RKO (cell line): ENCODE measurements at regions not wholly inside any gene's neighbourhood (a gene's known extent, or its start where the extent isn't known, plus 50 kb on each side); places are given as distances from the start of the nearest gene placed in this dataset.
"Not testable (repeated sequence)": the region's sequence is repeated elsewhere in the genome, so short reads cannot be mapped to it uniquely, and the experiment has no call there.

Experiments used
- DNase-seq: peaks from one replicate; pipeline ENCODE4 v3.0.0-alpha.2; 2016; ENCODE audit warnings: low spot score

- DNase-seq: no peak
Observed at GRCh38 chr1:100628631-100629081, 90.7 kb downstream of the GPR88 start.

GRCh38 chr1:100629391-100629790 is 90.2 kb upstream of the VCAM1 start:
- DNase-seq: no peak

GRCh38 chr1:100631015-100631551 is 88.5 kb upstream of the VCAM1 start:
- DNase-seq: no peak

GRCh38 chr1:100642826-100643225 is 76.7 kb upstream of the VCAM1 start:
- no peak for DNase-seq

- DNase-seq: no peak
Observed at GRCh38 chr1:100643471-100644196, 75.9 kb upstream of the VCAM1 start.

- DNase-seq: no peak
Observed at GRCh38 chr1:100646001-100646400, 73.5 kb upstream of the VCAM1 start.

GRCh38 chr1:100649146-100649545 is 70.4 kb upstream of the VCAM1 start:
- DNase-seq: no peak

- DNase-seq: no peak
Observed at GRCh38 chr1:100657876-100658715, 61.4 kb upstream of the VCAM1 start.

GRCh38 chr1:100658716-100659026 is 60.9 kb upstream of the VCAM1 start:
- DNase-seq: no peak

GRCh38 chr1:100661176-100661575 is 58.4 kb upstream of the VCAM1 start:
- no peak for DNase-seq

GRCh38 chr1:100668494-100668893 is 51.0 kb upstream of the VCAM1 start:
- DNase-seq: not testable (repeated sequence)
